ENCODE measurements at regions not wholly inside any gene's neighbourhood (a gene's known extent, or its start where the extent isn't known, plus 50 kb on each side); places are given as distances from the start of the nearest gene placed in this dataset.

GRCh38 chr7:69187824-69188333, 410.4 kb upstream of the AUTS2 start:
- no peak overlapping the region for H2BK120ac ChIP-seq (ENCODE audit: low read depth, low read length)
- no peaks in the 10 kb centered on the region for H3K27me3 ChIP-seq (ENCODE audit: control insufficient read depth, insufficient read depth, low read length)
- no peaks in the 10 kb centered on the region for H3K9me1 ChIP-seq (ENCODE audit: insufficient read depth, low read length)
- H2BK15ac ChIP-seq (ENCODE audit: low read depth, low read length): no peak overlapping the region
- H4K5ac ChIP-seq (ENCODE audit: low read depth, low read length): no peak overlapping the region
- H3K79me1 ChIP-seq (ENCODE audit: low read depth in 1 of 2, low read length in 2 of 2): no peaks in the 10 kb centered on the region
- H3K9me3 ChIP-seq (ENCODE audit: control insufficient read depth, insufficient read depth, low read length): peaks cover 2% of the 10 kb centered on the region
- H2AK9ac ChIP-seq (replicated peaks; ENCODE audit: low read depth, low read length, poor library complexity): no peak overlapping the region
- H3K4me1 ChIP-seq (ENCODE audit: control insufficient read depth, insufficient read depth, low read length): no peaks in the 10 kb centered on the region
- H4K20me1 ChIP-seq (ENCODE audit: insufficient read depth, low read length): no peaks in the 10 kb centered on the region
- no peak for DNase-seq
- H3K4me3 ChIP-seq (ENCODE audit: insufficient read depth, low read depth, low read length): no peak overlapping the region
- ATAC-seq (ENCODE audit: low read depth): no peak
- no peak overlapping the region for H3K4ac ChIP-seq (ENCODE audit: low read depth, low read length)
- H3K18ac ChIP-seq (ENCODE audit: low read depth, low read length): no peak overlapping the region
- H3K23ac ChIP-seq (ENCODE audit: low read depth, low read length): no peak overlapping the region
- intact Hi-C loops (cut with micrococcal nuclease): no loop called here
- dilution Hi-C loops (cut with HindIII; ENCODE audit: low sequenced_read_pairs, unreplicated experiment): no loop called here
- no peak overlapping the region for H3K14ac ChIP-seq (replicated peaks; ENCODE audit: low read depth, low read length)
- no peak overlapping the region for H3K27ac ChIP-seq (ENCODE audit: insufficient read depth, low read length)
- CTCF ChIA-PET: interaction anchor here (0.5 kb wide), 1 partner anchor 375 kb away, joined by 6 read pairs; no protein-coding TSS in a partner anchor
- POLR2A ChIA-PET (ENCODE audit: unreplicated experiment): no interaction called here
- no peak overlapping the region for H3K9ac ChIP-seq (ENCODE audit: low read depth, low read length)
- in situ Hi-C loops (cut with MboI; ENCODE audit: low sequenced_read_pairs): no loop called here
- H4K91ac ChIP-seq (ENCODE audit: insufficient read depth, low read depth, low read length): no peak overlapping the region
- H2BK20ac ChIP-seq (ENCODE audit: low read depth, low read length): no peak overlapping the region
- H2BK5ac ChIP-seq (ENCODE audit: low read depth, low read length, poor library complexity, severe bottlenecking): no peak overlapping the region
- no peak for TF ChIP-seq MAFK (IDR thresholded peaks at IDR 0.05; ENCODE audit: low read depth, low read length)
- no peak for TF ChIP-seq NFE2L2 (IDR thresholded peaks at IDR 0.05; ENCODE audit: low read depth, low read length)
- TF ChIP-seq ELK1 (IDR thresholded peaks at IDR 0.05; ENCODE audit: borderline replicate concordance, low read depth, low read length): no peak
- no peak for TF ChIP-seq CHD1 (IDR thresholded peaks at IDR 0.05; ENCODE audit: low read depth, low read length)
- no peak for TF ChIP-seq RAD21 (IDR thresholded peaks at IDR 0.05; ENCODE audit: low read length)
- TF ChIP-seq SMC3 (IDR thresholded peaks at IDR 0.05; ENCODE audit: low read depth, low read length): no peak
- TF ChIP-seq CEBPB (IDR thresholded peaks at IDR 0.05; ENCODE audit: low read depth, low read length): no peak
- TF ChIP-seq CTCF (conservative IDR thresholded peaks at IDR 0.05; ENCODE audit: low read depth, low read length): no peak
- TF ChIP-seq RCOR1 (IDR thresholded peaks at IDR 0.05; ENCODE audit: insufficient replicate concordance, low read length): no peak
- no peak for TF ChIP-seq POLR2A (IDR thresholded peaks at IDR 0.05; ENCODE audit: low read depth, low read length)
- no peak for TF ChIP-seq RFX5 (IDR thresholded peaks at IDR 0.05; ENCODE audit: low read depth, low read length)
- TF ChIP-seq USF2 (IDR thresholded peaks at IDR 0.05; ENCODE audit: low read depth, low read length): no peak
- no peak for TF ChIP-seq BHLHE40 (IDR thresholded peaks at IDR 0.05; ENCODE audit: low read depth, low read length)
- TF ChIP-seq MXI1 (IDR thresholded peaks at IDR 0.05; ENCODE audit: borderline replicate concordance, low read depth, low read length): no peak
- TF ChIP-seq FOS (IDR thresholded peaks at IDR 0.05; ENCODE audit: low read depth, low read length): no peak
- no peak for TF ChIP-seq MAZ (IDR thresholded peaks at IDR 0.05; ENCODE audit: borderline replicate concordance, low read depth, low read length)
- H3K4me2 ChIP-seq (ENCODE audit: low read depth, low read length): no peak overlapping the region
- H2AK5ac ChIP-seq (ENCODE audit: low read depth, low read length): no peak overlapping the region
- H3K56ac ChIP-seq (ENCODE audit: extremely low read depth, insufficient read depth, low read length): no peak overlapping the region
- no peak overlapping the region for H4K8ac ChIP-seq (ENCODE audit: low read depth in 2 of 2, low read length in 2 of 2)
- no peak overlapping the region for H2AFZ ChIP-seq (replicated peaks; ENCODE audit: low read length, poor library complexity)
- 40% methylated on average over 1 of the region's 5 CpGs; no CpG with 5 or more reads in 1 of the 2 experiments for WGBS, 2 experiments (ENCODE audit: extremely low coverage in 2 of 2, insufficient read length in 1 of 2)
- H3K36me3 ChIP-seq (ENCODE audit: control insufficient read depth, insufficient read depth, low read length): no peaks in the 10 kb centered on the region
- no TSS peak for BruUV-seq (replicated peaks)

All from IMR-90 (cell line).